ENCODE measurements at regions not wholly inside any gene's neighbourhood (a gene's known extent, or its start where the extent isn't known, plus 50 kb on each side); places are given as distances from the start of the nearest gene placed in this dataset.

GRCh38 chr2:200758341-200758740, 53.4 kb upstream of the BZW1 start:
- FAIRE-seq: no peak
- H4K20me1 ChIP-seq (replicated peaks in 1 of 2; ENCODE audit: control insufficient read depth in 1 of 2, insufficient read depth in 2 of 2, low read length in 2 of 2): no peaks in the 10 kb centered on the region
- no peak overlapping the region for H2BK20ac ChIP-seq (ENCODE audit: low read length)
- ChIA-PET CTCF (ENCODE audit: partially characterized antibody) (interaction anchor here (0.8 kb wide), 1 partner anchor 14 kb away, joined by 4 read pairs; no protein-coding TSS in a partner anchor), POLR2A (ENCODE audit: partially characterized antibody) (no interaction called here)
- no peak overlapping the region for H3K9ac ChIP-seq (replicated peaks in 1 of 4; ENCODE audit: extremely low read depth in 1 of 4, low read depth in 3 of 4, low read length in 3 of 4)
- no peak overlapping the region for H3K18ac ChIP-seq (ENCODE audit: extremely low read depth, low read length)
- H3K4me1 ChIP-seq (replicated peaks in 1 of 4; ENCODE audit: control insufficient read depth in 3 of 4, insufficient read depth in 4 of 4, low read length in 3 of 4): no peaks in the 10 kb centered on the region; a peak in 1 of 7 replicates
- no peaks in the 10 kb centered on the region; the same call in 1 of the 2 replicates for H3K23me2 ChIP-seq (ENCODE audit: low read depth, low read length)
- no peak overlapping the region for H3K23ac ChIP-seq (ENCODE audit: insufficient read length)
- H3K56ac ChIP-seq (replicated peaks; ENCODE audit: insufficient read length, low read depth, low read length): no peak overlapping the region
- 90% methylated on average over 4 of the region's 4 CpGs; no CpG with 5 or more reads in 1 of the 2 experiments for WGBS, 2 experiments (ENCODE audit: extremely low coverage in 1 of 2, insufficient coverage in 1 of 2, insufficient read length in 1 of 2, insufficient replicate concordance in 2 of 2, low coverage in 1 of 2, low lambda C conversion rate in 2 of 2, missing lambda C conversion rate in 1 of 2)
- H2BK12ac ChIP-seq (ENCODE audit: low read depth, low read length): no peak overlapping the region
- no peak overlapping the region for H3K4ac ChIP-seq (replicated peaks; ENCODE audit: insufficient read length, low read depth, low read length)
- H3K27me3 ChIP-seq (replicated peaks in 1 of 4; ENCODE audit: control insufficient read depth in 3 of 4, extremely low read depth in 1 of 4, insufficient read depth in 3 of 4, low read length in 3 of 4): no peaks in the 10 kb centered on the region
- no peak overlapping the region for H2AK5ac ChIP-seq (ENCODE audit: low read depth, low read length)
- H3K9me3 ChIP-seq (ENCODE audit: insufficient read depth in 2 of 2, low read depth in 1 of 2, low read length in 1 of 2): no peaks in the 10 kb centered on the region
- no peak overlapping the region for H3K27ac ChIP-seq (ENCODE audit: low read depth, low read length)
- no peak overlapping the region for H4K91ac ChIP-seq (replicated peaks; ENCODE audit: insufficient read length, low read length)
- H2BK5ac ChIP-seq (ENCODE audit: low read depth, low read length): no peak overlapping the region
- H2BK15ac ChIP-seq (ENCODE audit: low read length): no peak overlapping the region
- no peaks in the 10 kb centered on the region for H3K79me1 ChIP-seq (ENCODE audit: low read depth, low read length)
- no peak overlapping the region for H3K4me2 ChIP-seq (ENCODE audit: insufficient read depth in 1 of 2, low read depth in 2 of 2, low read length in 2 of 2)
- no peaks in the 10 kb centered on the region for H3K36me3 ChIP-seq (ENCODE audit: control insufficient read depth in 2 of 4, insufficient read depth in 4 of 4, low read length in 3 of 4)
- no peak overlapping the region for H4K5ac ChIP-seq (ENCODE audit: insufficient read length, low read depth, low read length)
- no peaks in the 10 kb centered on the region for H3K79me2 ChIP-seq (ENCODE audit: control insufficient read depth in 1 of 2, insufficient read depth in 2 of 2, low read length in 2 of 2)
- no peak overlapping the region for H3K14ac ChIP-seq (ENCODE audit: insufficient read length)
- no peak overlapping the region for H3K4me3 ChIP-seq (ENCODE audit: extremely low read depth in 1 of 4, insufficient read depth in 2 of 4, low read depth in 3 of 4, low read length in 4 of 4)
- H4K8ac ChIP-seq (ENCODE audit: extremely low read depth, insufficient read depth, low read length): no peak overlapping the region
- no peak overlapping the region for H2BK120ac ChIP-seq (replicated peaks; ENCODE audit: low read depth, low read length)
- peak overlapping the region; percentile 6; the same call in 1 of the 2 replicates for H2AFZ ChIP-seq (ENCODE audit: low read length)
- no peak for DNase-seq (ENCODE audit: low read depth in 1 of 2, low spot score in 2 of 2)
- TF ChIP-seq CBX5 (IDR thresholded peaks at IDR 0.05; ENCODE audit: low read depth, low read length) (no peak), TAF1 (IDR thresholded peaks at IDR 0.05; ENCODE audit: low read depth, low read length) (no peak), RXRA (IDR thresholded peaks at IDR 0.05; ENCODE audit: insufficient read depth, low read depth, low read length) (no peak), CREB1 (IDR thresholded peaks at IDR 0.05) (no peak), KDM1A (IDR thresholded peaks at IDR 0.05; ENCODE audit: borderline replicate concordance, low read length) (no peak), KDM5A (IDR thresholded peaks at IDR 0.05; ENCODE audit: low read length) (no peak), BRCA1 (IDR thresholded peaks at IDR 0.05; ENCODE audit: low read depth, low read length) (no peak), KDM4A (IDR thresholded peaks at IDR 0.05; ENCODE audit: low read depth, low read length, severe bottlenecking) (no peak)
